GM12878 (cell line): ENCODE measurements at regions not wholly inside any gene's neighbourhood (a gene's known extent, or its start where the extent isn't known, plus 50 kb on each side); places are given as distances from the start of the nearest gene placed in this dataset.

ENCODE experiments used
- BACH1 ChIP-seq: fragments of 450-650 bp; IDR thresholded peaks from 2 replicates; pipeline ENCODE4 v1.6.1; 2017; ENCODE audit warnings: mild to moderate bottlenecking, borderline replicate concordance
- CTCF ChIP-seq, 3 experiments: IDR thresholded peaks in 2 of 3; conservative IDR thresholded peaks in 1 of 3; 2 replicates each; pipeline ENCODE4 v1.5.1; 2011; ENCODE audit warnings: low read depth in 3 of 3, low read length in 3 of 3, mild to moderate bottlenecking in 3 of 3, control low read depth in 2 of 3, moderate library complexity in 2 of 3, inconsistent platforms in 1 of 3, mixed read lengths in 1 of 3; ENCODE audit not compliant: control insufficient read depth in 2 of 3, insufficient read depth in 1 of 3; ENCODE audit errors: extremely low read depth in 1 of 3
- E2F8 ChIP-seq: fragments of 450-650 bp; IDR thresholded peaks from 2 replicates; pipeline ENCODE4 v1.6.1; 2018; ENCODE audit warnings: mild to moderate bottlenecking, low read depth, moderate library complexity; ENCODE audit not compliant: partially characterized antibody
- EP300 ChIP-seq, 2 experiments: fragments of 150-350 bp in 1 of 2; IDR thresholded peaks; 2 replicates each; pipeline ENCODE4 v1.6.1; 2011 to 2012; ENCODE audit warnings: low read depth in 2 of 2, low read length in 2 of 2, borderline replicate concordance in 1 of 2, improper control_type of control experiment in 1 of 2, inconsistent platforms in 1 of 2; ENCODE audit not compliant: control insufficient read depth in 1 of 2
- HDAC2 ChIP-seq: fragments of 200-600 bp; sonication (generic); IDR thresholded peaks from 2 replicates; pipeline ENCODE4 v1.6.1; 2017
- JUND ChIP-seq: IDR thresholded peaks from 2 replicates; pipeline ENCODE4 v1.6.1; 2012; ENCODE audit warnings: low read depth, mild to moderate bottlenecking, low read length, improper control_type of control experiment, moderate library complexity
- NKRF ChIP-seq: fragments of 450-650 bp; conservative IDR thresholded peaks from 2 replicates; pipeline ENCODE4 v1.6.1; 2017; ENCODE audit warnings: mild to moderate bottlenecking, moderate library complexity
- NR2F1 ChIP-seq: fragments of 450-650 bp; conservative IDR thresholded peaks from 2 replicates; pipeline ENCODE4 v1.6.1; 2017; ENCODE audit warnings: mild to moderate bottlenecking
- SIN3A ChIP-seq: IDR thresholded peaks from 2 replicates; pipeline ENCODE4 v1.6.1; 2012; ENCODE audit warnings: low read depth, low read length, improper control_type of control experiment
- TF ChIP-seq, protein P1 (sequence below): IDR thresholded peaks from 2 replicates; pipeline ENCODE4 v1.6.1; 2012; ENCODE audit warnings: mild to moderate bottlenecking, low read depth, low read length

DNA sequence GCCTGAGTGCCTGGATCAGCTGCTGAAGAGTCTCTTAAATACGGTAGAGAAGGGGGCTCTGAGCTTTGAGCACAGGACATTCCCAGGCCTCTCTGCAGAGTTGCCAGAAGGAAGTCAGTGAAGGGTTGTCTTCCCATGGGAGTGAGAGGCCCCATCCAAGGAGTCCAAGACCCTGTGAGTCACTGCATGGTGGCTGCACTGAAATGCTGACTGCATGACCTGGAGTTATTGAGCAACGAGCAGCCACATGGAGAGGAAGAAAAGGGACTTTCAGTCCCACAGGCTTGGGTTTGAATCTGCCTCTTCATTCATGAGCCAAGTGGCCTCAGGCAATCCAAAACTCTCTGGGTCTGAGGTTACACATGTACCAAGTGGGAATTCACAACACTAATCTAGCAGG is 69.6 kb upstream of the RASGRF1 start:
- TF ChIP-seq NKRF (no peak), CTCF (IDR thresholded peaks at IDR 0.05 in 2 of 3, conservative IDR thresholded peaks at IDR 0.05 in 1 of 3; ENCODE audit: control insufficient read depth in 2 of 3, extremely low read depth in 1 of 3, insufficient read depth in 1 of 3, low read depth in 3 of 3, low read length in 3 of 3) (no peak), EP300 (IDR thresholded peaks at IDR 0.05; ENCODE audit: borderline replicate concordance in 1 of 2, control insufficient read depth in 1 of 2, low read depth in 2 of 2, low read length in 2 of 2) (no peak), SIN3A (no peak), HDAC2 (no peak), NR2F1 (no peak), JUND (no peak), BACH1 (no peak), E2F8 (no peak)
- TF ChIP-seq, protein P1, sequence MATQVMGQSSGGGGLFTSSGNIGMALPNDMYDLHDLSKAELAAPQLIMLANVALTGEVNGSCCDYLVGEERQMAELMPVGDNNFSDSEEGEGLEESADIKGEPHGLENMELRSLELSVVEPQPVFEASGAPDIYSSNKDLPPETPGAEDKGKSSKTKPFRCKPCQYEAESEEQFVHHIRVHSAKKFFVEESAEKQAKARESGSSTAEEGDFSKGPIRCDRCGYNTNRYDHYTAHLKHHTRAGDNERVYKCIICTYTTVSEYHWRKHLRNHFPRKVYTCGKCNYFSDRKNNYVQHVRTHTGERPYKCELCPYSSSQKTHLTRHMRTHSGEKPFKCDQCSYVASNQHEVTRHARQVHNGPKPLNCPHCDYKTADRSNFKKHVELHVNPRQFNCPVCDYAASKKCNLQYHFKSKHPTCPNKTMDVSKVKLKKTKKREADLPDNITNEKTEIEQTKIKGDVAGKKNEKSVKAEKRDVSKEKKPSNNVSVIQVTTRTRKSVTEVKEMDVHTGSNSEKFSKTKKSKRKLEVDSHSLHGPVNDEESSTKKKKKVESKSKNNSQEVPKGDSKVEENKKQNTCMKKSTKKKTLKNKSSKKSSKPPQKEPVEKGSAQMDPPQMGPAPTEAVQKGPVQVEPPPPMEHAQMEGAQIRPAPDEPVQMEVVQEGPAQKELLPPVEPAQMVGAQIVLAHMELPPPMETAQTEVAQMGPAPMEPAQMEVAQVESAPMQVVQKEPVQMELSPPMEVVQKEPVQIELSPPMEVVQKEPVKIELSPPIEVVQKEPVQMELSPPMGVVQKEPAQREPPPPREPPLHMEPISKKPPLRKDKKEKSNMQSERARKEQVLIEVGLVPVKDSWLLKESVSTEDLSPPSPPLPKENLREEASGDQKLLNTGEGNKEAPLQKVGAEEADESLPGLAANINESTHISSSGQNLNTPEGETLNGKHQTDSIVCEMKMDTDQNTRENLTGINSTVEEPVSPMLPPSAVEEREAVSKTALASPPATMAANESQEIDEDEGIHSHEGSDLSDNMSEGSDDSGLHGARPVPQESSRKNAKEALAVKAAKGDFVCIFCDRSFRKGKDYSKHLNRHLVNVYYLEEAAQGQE = no peak
